Left ventricle myocardium superior (tissue), 1 donor: ENCODE measurements at regions not wholly inside any gene's neighbourhood (a gene's known extent, or its start where the extent isn't known, plus 50 kb on each side); places are given as distances from the start of the nearest gene placed in this dataset.

ENCODE experiments used
- ATAC-seq: fragments of 200-7000 bp; cut with Tn5 transposase; one replicate; pipeline ENCODE4 v1.9.1; 2020; ENCODE audit warnings: mild to moderate bottlenecking, moderate library complexity
- DNase-seq: peaks from one replicate; pipeline ENCODE4 v3.0.0-alpha.2; 2020
- intact Hi-C: fragments of 100-400 bp; cut with micrococcal nuclease; formaldehyde crosslinking; loops from one replicate; pipeline ENCODE4 v1.11.0; 2022
- donor health status: DM: no; HTN: yes; CAD: no; lungs with severe emphysema.

DNA sequence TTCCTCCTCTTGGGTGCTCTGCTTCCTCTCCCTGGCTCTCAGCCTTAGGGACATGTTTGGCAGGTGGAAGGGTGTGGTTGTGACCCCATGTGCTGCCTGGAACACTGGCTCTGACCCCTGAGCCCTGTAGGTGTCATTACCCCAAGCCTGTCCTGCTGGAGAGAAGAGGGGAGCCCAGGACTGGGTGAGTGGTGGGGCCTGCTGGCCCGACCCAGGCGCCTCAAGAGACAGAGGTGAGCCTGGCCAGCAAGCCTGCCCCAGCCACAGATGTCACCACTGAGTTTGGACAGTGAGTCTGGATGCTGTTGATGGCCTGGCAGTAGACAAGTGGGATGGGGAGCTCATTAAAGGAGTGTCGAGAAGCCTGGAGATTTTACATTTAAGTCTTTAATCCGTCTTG, 1112.2 kb downstream of the BRD1 start:
- ATAC-seq: no peak
- DNase-seq: no peak
- intact Hi-C loops: no loop called here

DNA sequence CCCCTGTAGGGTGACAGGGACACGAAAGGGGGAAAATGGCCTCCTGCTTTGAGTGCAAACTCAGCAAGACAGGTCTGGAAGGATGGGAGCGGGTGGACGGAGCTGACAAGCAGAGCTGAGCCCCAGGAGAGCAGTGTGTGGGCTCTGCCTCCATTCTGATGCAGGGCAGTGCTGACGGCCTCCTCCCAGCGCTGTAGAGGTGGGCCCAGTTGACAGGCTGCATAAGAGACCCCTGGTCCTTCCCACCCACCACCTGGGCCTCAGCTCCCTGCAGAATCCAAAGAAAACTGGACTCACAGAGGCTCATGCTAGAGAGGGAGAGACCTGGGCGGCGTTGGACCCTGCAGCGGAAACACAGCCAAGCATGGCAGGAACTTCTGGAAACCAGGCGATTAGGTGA, 1113.4 kb downstream of the BRD1 start:
- intact Hi-C loops: no loop called here
- no peak for ATAC-seq
- no peak for DNase-seq

DNA sequence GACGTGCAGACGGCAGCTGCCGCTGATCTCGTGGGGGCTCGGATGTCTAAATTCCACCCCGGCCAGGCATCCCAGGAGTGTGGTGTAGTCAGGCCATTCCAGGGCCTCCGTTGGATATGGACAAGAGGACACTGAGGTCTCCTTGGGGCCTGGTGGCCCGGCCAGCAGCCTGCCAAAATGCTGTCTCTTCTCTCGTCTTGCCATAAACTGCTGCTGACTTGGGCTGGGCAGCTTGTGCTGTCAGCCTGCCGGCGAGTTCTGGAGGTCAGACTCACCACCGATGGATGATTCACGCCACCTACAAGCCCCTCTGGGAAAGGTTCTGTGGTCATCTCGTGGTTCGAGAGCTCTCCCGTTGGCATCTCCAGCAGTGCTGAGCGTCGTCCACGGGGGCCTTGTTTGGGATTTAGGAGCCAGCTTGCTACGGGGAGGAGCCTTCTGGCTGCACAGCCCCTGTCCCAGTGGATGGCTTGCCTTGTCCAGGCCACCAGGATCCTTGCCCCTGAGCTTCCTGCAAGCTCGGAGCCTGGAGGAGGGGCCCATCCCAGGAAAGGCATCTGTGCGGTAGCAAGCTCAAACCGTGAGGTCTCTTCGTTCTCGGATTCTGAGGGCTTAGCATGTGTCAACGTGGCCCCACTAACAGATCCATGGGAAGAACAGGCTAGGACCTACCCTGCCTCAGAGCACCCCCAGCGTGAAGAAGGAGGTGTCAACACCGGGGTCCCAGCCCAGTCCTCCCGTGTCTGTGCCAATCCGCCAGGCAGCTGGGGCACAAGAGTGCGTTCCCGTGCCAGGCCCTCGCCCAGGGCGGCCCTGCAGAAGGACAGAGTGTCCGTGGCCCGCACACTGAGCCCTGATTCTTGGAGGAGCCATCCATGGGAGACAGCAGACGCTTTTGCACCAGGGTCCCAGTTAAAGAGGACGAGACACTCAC, 1114.1 kb downstream of the BRD1 start:
- DNase-seq (no peak), ATAC-seq (no peak)
- intact Hi-C loops: no loop called here

DNA sequence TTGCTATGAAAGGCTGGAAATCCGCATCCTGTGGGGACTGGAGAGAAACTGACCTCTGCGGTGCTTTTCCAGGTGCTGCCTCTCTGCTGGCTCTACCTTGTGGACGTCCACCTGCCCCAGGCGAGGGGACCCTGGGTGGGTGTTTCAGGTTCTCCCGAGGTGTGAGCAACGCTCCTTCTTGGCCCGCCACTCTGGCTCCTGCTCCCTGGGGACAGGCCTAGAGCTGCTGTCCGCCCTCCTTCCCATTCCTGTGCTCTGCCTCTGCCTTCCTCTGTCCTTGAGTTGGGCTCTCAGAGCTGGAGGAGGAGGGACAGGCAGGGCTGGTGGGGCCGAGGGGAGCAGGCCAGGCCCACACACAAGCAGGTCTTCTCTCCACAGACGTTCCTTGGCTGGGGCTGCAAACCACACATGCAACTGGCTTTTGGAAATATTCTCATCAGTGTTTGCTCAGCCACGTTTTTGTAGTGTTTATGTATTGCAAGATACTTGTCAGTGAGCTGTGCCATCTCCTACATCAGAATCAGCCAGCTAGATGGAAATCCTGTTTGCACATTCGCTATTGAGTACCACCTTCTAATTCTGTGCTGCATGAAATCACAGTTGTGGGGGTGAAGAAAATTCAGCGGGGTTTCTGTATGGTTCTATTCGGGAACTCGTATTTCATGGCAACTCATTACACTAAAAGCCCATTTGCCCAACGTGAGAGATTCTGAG, 1115.0 kb downstream of the BRD1 start:
- no peak for DNase-seq
- no peak for ATAC-seq
- intact Hi-C loops: no loop called here

DNA sequence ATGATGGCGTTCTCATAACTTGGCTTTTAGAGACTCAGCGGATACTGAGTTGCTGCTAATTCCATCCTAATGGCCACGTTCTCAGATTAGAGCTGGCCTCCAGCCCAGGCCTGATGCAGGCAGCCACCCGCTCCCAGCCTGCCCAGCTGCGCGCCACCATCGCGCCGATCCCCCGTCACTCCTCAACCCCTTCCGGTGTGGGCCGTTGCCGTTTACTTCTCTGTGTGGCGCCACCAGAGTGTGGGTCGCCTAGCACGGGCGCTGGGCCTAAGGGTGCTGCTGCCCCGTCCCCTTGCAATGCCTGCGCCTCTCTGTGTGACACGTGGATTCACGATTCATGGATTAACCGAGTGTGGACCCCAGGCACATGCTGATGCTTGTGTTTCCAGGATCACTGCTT, 1116.0 kb downstream of the BRD1 start:
- no peak for ATAC-seq
- DNase-seq: no peak
- intact Hi-C loops: no loop called here

DNA sequence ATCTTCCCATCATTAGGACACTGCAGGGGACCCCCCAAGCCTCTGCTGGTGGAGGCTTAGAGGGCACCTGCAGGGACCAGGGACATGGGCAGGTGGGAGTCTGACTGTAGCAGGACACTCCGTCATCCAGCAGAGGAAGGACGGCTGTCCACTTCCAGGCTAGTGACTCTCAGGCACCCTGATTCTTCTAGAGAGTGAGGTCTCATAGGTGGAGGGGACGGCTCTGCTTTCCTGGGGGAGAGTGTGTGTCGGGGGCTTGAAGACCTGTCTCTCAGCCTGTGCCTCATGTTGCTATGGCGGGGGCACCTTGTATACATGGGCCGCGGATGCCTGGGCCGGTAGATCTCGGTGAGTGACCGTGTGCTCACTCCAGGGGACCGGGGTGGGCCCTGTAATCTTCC, 1116.6 kb downstream of the BRD1 start:
- DNase-seq: no peak
- intact Hi-C loops: no loop called here

DNA sequence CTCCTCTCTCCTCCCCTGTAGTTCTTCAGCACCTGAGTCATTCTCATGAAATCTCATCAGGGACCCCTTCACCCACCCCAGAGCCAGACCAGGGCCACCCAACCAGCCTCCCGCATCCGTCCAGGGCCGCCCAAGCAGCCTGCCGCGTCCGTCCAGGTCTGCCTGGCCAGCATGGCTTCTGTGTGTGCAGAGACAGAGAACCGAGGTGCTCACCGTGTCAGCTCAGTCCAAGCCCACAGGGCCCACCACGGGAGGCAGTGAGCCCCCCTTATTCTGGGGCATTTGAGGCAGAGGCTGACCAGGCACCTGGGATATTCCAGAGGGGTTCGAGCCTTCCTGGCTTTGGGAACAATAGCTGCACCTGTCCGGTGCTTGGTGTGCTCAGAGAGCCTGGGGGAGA, 1117.3 kb downstream of the BRD1 start:
- ATAC-seq (no peak), DNase-seq (no peak)
- intact Hi-C loops: no loop called here

More for the DNA sequence above, 1116.6 kb downstream of the BRD1 start:
- no peak for ATAC-seq

DNA sequence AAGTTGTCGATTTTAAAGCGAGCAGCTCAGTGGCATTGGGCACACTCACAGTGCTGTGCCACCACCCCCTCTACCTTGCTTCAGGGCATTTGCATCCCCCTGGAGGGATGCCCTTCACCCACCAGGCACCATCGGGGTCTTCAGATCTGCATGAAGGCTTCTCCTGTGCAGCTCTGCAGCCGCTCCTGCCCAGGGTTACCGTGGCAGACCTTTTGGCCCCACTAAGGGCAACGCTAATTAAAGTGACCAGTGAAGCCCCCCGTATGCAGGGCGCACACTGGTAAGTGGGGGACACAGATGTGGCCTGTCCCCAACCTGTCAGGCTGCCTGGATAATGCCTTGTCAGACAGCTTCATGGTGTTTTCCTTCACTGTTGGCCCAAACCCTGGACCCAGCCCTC, 1117.7 kb downstream of the BRD1 start:
- no peak for DNase-seq
- intact Hi-C loops: no loop called here
- ATAC-seq: no peak

DNA sequence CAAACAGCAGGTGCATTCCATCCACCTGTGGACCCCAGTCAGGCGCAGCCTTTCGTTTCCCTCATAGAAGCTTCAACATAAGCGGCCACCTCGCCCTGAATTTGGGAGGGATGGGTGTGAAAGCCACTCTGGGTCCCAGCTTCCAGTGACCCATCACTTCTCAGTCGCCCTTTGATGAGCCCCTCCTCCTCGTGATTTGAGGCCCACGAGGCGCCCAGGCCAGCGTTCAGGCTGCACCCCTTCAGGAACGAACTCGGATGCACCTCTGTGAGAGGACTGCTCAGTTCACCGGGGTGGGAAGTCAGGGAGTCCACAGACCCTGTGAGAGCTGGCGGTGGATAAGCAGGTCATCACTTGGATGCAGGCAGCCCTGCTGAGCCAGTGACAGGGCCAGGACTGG, 1118.2 kb downstream of the BRD1 start:
- intact Hi-C loops: no loop called here
- DNase-seq (no peak), ATAC-seq (no peak)

DNA sequence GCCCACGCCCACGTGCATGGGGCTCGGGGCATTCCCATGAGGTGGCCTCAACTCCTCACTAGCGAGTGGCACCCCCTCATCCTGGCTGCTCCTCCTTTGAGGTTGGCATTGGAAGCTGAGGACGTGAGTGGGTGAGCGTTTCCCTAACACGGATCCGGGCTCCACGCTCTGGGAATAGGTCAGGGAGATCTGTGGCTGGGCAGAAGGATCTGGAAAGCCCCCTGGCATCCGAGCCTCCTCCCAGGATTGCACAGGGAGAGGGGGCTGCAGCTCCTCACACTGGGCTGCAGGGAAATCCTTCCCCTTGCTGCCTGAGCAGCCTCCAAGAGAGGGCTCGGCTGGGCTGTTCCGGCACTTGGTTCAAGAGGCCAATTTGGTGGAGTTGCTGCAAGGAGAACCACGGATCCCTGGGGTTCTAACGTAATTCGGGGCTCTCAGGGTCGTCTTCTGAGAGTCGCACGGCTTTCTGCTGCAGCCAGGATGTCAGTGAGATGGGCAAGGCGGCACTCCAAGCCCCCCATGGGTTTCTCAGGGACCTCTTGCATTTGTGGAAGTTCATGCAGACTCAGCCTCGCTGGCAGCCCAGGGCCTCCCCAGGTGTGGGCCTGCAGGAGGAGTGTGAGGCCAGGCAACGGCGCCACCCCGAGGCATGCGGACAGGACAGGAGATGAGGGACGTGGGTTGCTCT, 1119.0 kb downstream of the BRD1 start:
- no peak for ATAC-seq
- intact Hi-C loops: no loop called here
- no peak for DNase-seq

DNA sequence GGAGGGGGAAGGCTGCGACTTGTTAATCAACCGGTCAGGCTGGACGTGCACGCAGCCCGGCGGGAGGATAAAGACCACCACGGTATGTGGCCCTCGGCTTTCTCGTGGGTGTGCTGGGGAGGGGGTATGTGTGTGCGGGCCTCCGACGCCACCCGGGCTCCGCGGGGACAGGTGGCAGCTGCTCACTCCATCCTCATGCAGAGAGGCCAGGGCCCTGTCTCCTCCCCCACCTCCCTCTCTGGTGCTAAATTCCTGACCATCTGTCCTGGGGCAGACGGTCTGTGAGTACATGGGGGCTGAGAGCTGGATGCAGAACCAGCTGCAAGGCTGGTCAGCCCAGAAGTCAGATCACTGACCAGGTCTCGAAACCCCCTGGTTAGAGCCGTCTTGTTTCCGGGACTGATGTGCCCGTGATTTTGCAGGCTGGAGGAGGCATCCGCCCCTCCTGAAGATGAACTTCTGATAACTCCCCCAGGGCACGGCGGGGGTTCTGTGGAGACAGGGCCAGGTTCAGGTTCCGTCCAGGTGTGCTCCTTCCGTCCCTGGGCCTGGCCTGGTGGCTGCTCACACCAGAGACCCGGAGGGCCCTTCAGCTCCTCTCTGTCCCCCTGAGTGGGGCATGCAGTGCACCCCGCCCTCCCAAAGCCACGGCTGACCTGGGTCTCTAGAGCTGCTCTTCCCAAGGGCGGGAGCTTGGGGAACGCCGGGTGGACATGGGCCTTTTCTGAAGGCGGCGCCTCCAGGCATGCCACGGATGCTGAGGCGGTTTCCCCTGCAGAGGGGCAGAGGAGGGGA, 1119.7 kb downstream of the BRD1 start:
- no peak for DNase-seq
- no peak for ATAC-seq
- intact Hi-C loops: no loop called here

DNA sequence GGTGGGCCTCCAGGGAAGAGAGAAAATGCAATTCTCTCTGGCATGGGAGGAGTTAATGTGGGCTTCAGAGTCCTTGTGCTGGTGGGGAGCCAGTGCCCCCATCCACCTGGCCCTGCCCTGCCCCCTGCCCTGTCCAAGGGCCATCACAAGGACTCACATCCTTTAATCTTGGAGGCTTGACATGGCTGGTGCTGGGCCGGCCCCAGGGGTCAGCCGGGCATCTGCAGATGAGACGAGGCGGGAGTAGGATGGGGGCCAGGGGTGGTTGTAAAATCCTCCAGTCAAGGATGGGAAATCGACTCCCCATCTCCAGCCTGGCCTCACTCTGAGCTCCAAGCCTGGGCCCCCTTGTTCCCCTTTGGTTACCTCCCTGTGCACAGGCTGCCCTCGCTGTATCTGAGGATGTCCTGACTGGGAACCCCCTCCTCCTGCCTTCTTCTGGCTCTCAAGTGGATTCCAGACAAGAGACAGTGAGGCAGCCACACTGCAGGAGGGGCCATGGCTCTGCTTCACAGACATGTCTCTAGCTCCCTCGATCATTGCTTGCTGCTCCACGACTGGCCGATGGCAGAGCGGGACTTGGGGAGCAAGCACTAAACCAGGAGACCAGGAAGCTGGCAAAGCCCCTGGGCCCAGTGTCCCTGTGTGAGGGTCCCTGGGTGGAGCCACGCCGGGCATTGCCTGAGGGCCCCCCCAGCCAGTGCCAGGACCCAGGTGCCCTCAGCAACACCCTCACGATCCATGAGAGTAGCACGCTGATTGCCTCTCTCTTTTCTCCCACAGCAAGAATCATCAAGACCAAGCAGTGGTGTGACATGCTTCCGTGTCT, 1120.5 kb downstream of the BRD1 start:
- intact Hi-C loops: no loop called here
- no peak for DNase-seq
- ATAC-seq: no peak

DNA sequence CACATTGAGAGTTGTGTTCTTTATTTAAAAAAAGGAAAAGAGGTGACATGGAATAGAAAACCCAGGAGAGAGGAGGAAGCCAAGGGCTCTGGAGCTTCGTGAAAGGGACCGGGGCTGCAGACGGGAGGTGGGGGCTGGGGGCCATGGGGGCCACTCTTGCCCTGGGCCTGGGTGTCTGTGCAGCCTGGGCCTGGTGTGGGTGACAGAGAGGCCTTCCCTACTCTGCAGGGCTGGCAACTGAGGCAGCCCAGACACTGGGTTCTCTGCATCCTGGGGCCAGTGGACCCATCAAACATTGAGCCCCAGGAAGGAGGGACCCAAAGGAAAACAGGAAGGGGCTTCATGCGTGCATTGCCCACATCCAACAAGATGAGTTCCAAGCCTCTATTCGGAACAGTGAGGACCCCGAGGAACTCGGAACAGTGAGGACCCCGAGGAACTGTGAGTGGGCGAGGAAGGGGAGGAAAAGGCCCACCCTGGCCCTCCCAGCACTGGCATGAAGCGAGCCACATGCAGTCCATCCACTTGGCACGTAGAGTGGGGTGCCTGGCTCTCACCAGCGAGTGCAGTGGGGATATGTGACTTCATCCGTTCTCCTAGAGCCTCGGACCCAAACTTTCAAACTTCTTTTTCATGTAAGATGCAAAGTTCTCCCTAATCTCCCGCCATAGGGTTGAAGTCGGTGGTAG, 1121.6 kb downstream of the BRD1 start:
- ATAC-seq: no peak
- intact Hi-C loops: no loop called here
- DNase-seq: no peak

DNA sequence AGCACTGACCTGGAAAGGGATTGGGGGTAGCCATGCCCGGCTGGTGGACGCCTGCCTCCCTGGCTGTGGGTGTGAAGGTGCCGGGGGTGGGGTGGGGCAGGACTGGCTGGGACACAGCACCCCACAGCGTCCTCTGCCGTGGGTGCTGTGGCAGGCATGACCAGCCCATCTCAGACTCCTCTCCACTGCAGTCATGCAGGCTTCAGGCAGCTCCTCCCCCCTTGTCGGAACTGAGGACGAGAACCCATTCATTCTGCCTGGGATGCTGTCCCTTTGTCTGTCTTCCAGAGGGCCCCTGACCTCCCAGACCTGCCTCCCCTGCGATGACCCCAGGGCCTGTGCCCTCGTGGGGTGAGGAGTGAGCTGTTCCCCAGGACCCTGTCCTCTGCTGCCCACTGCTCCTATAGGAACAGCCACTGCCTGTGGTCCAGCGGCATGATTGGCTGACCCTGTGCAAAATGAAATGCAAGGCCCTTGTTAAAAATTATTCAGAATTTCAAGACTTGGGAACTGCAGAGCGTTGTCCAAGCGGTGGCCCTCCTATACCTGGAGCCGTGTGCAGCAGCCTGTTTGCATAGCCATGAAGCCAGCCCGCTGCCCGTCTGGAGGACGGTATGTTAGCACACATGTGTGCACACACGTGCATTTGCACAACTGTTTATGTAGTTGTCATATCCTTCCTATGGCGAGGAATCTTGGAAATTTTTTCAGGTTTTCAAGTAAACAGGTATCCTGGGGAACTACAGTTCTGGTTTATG, 1122.3 kb downstream of the BRD1 start:
- no peak for DNase-seq
- ATAC-seq: no peak
- intact Hi-C loops: no loop called here

DNA sequence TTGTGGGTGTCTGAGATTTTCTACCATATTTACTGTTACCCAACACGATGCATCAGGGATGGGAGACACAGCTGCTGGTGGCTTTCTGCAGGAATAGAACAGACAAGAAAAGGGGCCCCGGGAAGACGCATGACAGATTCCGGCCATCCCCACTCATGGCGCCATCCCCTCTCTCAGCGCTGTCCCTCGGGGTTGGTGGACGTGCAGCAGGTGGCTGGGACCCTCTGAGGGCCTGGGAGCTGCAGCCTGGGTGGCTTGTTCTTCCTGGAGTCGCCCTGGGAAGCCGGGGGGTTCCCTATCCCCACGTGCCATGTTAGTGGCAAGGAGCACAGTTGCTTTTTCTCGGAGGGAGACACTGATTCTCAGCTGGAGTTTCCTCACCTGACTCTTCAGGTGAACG, 1123.3 kb downstream of the BRD1 start:
- intact Hi-C loops: no loop called here
- DNase-seq: no peak
- no peak for ATAC-seq

DNA sequence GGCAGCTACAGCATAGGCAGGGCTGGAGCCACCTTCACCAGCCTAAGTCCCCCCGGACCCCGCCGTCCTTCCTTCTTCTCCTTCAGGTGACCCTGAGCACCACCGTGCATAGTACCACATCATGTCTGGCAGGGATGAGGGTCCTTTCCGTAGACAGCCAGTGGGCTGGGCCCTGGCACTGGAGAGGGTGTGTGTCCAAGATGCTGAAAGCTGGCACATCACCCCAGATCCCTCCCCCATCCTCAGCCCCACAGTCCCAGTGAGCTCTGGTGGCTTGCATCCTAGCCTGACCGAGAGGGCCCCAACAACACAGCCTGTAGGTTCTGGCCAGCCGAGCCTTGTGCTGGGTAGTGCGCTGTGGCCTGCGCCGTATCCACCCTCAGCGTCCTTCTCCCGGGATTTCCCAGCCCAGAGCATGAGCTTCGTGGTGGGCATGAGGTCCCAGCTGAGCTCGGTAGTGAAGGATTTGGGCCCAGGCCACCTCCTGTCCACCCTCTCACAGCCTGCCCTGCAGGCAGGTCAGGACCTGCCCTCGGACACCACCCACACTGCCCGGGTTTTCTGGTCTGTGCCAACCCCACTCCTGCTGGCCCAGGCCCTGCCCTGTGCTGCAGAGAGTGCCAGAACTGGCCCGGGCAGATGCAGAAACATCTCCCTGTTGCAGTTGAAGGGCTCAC, 1124.3 kb downstream of the BRD1 start:
- no peak for ATAC-seq
- DNase-seq: no peak
- intact Hi-C loops: no loop called here
